ENCODE measurements at regions not wholly inside any gene's neighbourhood (a gene's known extent, or its start where the extent isn't known, plus 50 kb on each side); places are given as distances from the start of the nearest gene placed in this dataset.

- no peak overlapping the region for H3K4me3 ChIP-seq (ENCODE audit: low read depth, low read length)
- TF ChIP-seq CTCF (IDR thresholded peaks at IDR 0.05; ENCODE audit: borderline replicate concordance, insufficient read depth, low read depth, low read length): no peak
Observed at GRCh38 chr5:82820188-82820587, 257.0 kb downstream of the TMEM167A start.

- TF ChIP-seq CTCF (IDR thresholded peaks at IDR 0.05; ENCODE audit: borderline replicate concordance, insufficient read depth, low read depth, low read length): no peak
- no peak overlapping the region for H3K4me3 ChIP-seq (ENCODE audit: low read depth, low read length)
Observed at GRCh38 chr5:82817897-82818676, 259.1 kb downstream of the TMEM167A start.

GRCh38 chr5:82816926-82817325, 260.3 kb downstream of the TMEM167A start:
- no peak for TF ChIP-seq CTCF (IDR thresholded peaks at IDR 0.05; ENCODE audit: borderline replicate concordance, insufficient read depth, low read depth, low read length)
- no peak overlapping the region for H3K4me3 ChIP-seq (ENCODE audit: low read depth, low read length)

GRCh38 chr5:82815871-82816270, 261.3 kb downstream of the TMEM167A start:
- H3K4me3 ChIP-seq (ENCODE audit: low read depth, low read length): no peak overlapping the region
- no peak for TF ChIP-seq CTCF (IDR thresholded peaks at IDR 0.05; ENCODE audit: borderline replicate concordance, insufficient read depth, low read depth, low read length)

GRCh38 chr5:82813861-82814260, 263.3 kb downstream of the TMEM167A start:
- TF ChIP-seq CTCF (IDR thresholded peaks at IDR 0.05; ENCODE audit: borderline replicate concordance, insufficient read depth, low read depth, low read length): no peak
- no peak overlapping the region for H3K4me3 ChIP-seq (ENCODE audit: low read depth, low read length)

- no peak for TF ChIP-seq CTCF (IDR thresholded peaks at IDR 0.05; ENCODE audit: borderline replicate concordance, insufficient read depth, low read depth, low read length)
- H3K4me3 ChIP-seq (ENCODE audit: low read depth, low read length): no peak overlapping the region
Observed at GRCh38 chr5:82812575-82812974, 264.6 kb downstream of the TMEM167A start.

GRCh38 chr5:82811490-82811889, 265.7 kb downstream of the TMEM167A start:
- H3K4me3 ChIP-seq (ENCODE audit: low read depth, low read length): no peak overlapping the region
- TF ChIP-seq CTCF (IDR thresholded peaks at IDR 0.05; ENCODE audit: borderline replicate concordance, insufficient read depth, low read depth, low read length): no peak

Data from GM12875 (cell line).